Nephron (organoid): ENCODE measurements at regions not wholly inside any gene's neighbourhood (a gene's known extent, or its start where the extent isn't known, plus 50 kb on each side); places are given as distances from the start of the nearest gene placed in this dataset.

Source experiments
- H3K27ac Mint-ChIP-seq, 3 experiments: 2 replicates each; pipeline ENCODE4 v1.8.0; 2020; ENCODE audit warnings: mixed read lengths in 3 of 3, mild to moderate bottlenecking in 2 of 3, moderate library complexity in 1 of 3
- H3K27me3 Mint-ChIP-seq: 2 replicates; pipeline ENCODE4 v1.8.0; 2021; ENCODE audit warnings: low read depth, mild to moderate bottlenecking, moderate library complexity, mixed read lengths
- H3K36me3 Mint-ChIP-seq: 2 replicates; pipeline ENCODE4 v1.8.0; 2020; ENCODE audit warnings: low read depth, mixed read lengths
- H3K4me1 Mint-ChIP-seq: 2 replicates; pipeline ENCODE4 v1.8.0; 2020; ENCODE audit warnings: mixed read lengths
- H3K4me3 Mint-ChIP-seq, 3 experiments: 2 replicates each; pipeline ENCODE4 v1.8.0; 2020; ENCODE audit warnings: mild to moderate bottlenecking in 3 of 3, mixed read lengths in 3 of 3, moderate library complexity in 2 of 3
- H3K9me3 Mint-ChIP-seq: 2 replicates; pipeline ENCODE4 v1.8.0; 2020; ENCODE audit warnings: mixed read lengths
- TF ChIP-seq, protein P1 (sequence below), 3 experiments: fragments of 200-600 bp; sonication (generic); IDR thresholded peaks; one replicate each; pipeline ENCODE4 v1.5.0; 2021; ENCODE audit warnings: antibody characterized with exemption in 3 of 3; ENCODE audit not compliant: unreplicated experiment in 3 of 3

DNA sequence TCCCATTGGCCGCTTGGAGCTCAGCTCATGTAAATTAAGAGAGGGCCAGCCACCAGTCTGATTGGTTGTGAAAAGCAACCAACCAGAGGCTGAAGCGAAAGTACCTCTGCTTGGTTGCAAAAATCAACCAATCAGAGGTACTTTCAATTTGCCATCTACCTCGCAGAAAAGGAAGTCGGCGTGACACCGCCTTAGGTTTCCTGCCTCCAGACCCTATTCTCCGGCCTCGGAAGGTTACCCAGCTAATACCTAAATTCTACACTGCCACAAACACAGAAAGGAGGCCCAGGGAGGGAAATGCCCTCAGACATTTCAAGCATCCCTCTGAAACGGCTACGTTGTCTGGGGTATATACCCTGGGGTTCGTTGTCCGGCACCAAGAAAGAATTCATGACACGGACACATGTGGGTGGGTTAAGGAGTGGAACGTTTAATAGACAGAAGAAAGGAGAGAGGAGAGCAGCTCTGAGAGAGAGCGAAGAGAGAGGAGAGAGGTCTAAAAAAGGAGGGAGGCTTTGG lies 481.3 kb downstream of the TMEM114 start:
- TF ChIP-seq, protein P1, sequence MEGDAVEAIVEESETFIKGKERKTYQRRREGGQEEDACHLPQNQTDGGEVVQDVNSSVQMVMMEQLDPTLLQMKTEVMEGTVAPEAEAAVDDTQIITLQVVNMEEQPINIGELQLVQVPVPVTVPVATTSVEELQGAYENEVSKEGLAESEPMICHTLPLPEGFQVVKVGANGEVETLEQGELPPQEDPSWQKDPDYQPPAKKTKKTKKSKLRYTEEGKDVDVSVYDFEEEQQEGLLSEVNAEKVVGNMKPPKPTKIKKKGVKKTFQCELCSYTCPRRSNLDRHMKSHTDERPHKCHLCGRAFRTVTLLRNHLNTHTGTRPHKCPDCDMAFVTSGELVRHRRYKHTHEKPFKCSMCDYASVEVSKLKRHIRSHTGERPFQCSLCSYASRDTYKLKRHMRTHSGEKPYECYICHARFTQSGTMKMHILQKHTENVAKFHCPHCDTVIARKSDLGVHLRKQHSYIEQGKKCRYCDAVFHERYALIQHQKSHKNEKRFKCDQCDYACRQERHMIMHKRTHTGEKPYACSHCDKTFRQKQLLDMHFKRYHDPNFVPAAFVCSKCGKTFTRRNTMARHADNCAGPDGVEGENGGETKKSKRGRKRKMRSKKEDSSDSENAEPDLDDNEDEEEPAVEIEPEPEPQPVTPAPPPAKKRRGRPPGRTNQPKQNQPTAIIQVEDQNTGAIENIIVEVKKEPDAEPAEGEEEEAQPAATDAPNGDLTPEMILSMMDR (IDR thresholded peaks at IDR 0.05; ENCODE audit: unreplicated experiment in 3 of 3): no peak
- H3K9me3 Mint-ChIP-seq: peaks cover 14% of the 10 kb centered on the region
- H3K36me3 Mint-ChIP-seq: no peaks in the 10 kb centered on the region

GRCh38 chr16:8107296-8107695 lies 483.0 kb downstream of the TMEM114 start:
- H3K9me3 Mint-ChIP-seq: peaks cover 2% of the 10 kb centered on the region
- TF ChIP-seq, protein P1 (IDR thresholded peaks at IDR 0.05; ENCODE audit: unreplicated experiment in 3 of 3): no peak
- no peaks in the 10 kb centered on the region for H3K4me1 Mint-ChIP-seq
- H3K27me3 Mint-ChIP-seq: no peaks in the 10 kb centered on the region
- H3K36me3 Mint-ChIP-seq: no peaks in the 10 kb centered on the region
- H3K4me3 Mint-ChIP-seq: no peak overlapping the region
- no peak overlapping the region for H3K27ac Mint-ChIP-seq

More for the DNA sequence above, 481.3 kb downstream of the TMEM114 start:
- Mint-ChIP-seq H3K27ac (no peak overlapping the region), H3K4me3 (no peak overlapping the region), H3K4me1 (no peaks in the 10 kb centered on the region), H3K27me3 (no peaks in the 10 kb centered on the region)

- Mint-ChIP-seq H3K36me3 (no peaks in the 10 kb centered on the region), H3K27me3 (no peaks in the 10 kb centered on the region), H3K4me1 (no peaks in the 10 kb centered on the region), H3K9me3 (peaks cover 2% of the 10 kb centered on the region), H3K27ac (no peak overlapping the region), H3K4me3 (no peak overlapping the region)
- TF ChIP-seq, protein P1 (IDR thresholded peaks at IDR 0.05; ENCODE audit: unreplicated experiment in 3 of 3): no peak
Measured at GRCh38 chr16:8103649-8104289, 486.5 kb downstream of the TMEM114 start.

DNA sequence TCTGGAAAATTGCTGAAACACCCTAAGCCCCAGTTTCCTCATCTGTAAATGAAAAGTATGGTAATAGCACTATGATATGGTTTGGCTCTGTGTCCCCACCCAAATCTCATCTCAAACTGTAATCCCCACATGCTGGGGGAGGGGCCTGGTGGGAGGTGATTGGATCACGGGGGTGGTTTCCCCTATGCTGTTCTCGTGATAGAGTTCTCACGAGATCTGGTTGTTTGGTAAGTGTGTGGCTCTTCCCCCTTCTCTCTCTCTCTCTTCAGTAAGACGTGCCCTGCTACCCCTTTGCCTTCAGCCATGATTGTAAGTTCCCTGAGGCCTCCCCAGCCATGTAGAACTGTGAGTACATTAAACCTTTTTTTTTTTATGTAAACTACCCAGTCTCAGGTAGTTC lies 490.7 kb downstream of the TMEM114 start:
- no peak overlapping the region for H3K27ac Mint-ChIP-seq
- H3K36me3 Mint-ChIP-seq: no peaks in the 10 kb centered on the region
- H3K27me3 Mint-ChIP-seq: peaks cover 5% of the 10 kb centered on the region
- TF ChIP-seq, protein P1 (IDR thresholded peaks at IDR 0.05; ENCODE audit: unreplicated experiment in 3 of 3): no peak
- H3K9me3 Mint-ChIP-seq: peaks cover 2% of the 10 kb centered on the region
- no peak overlapping the region for H3K4me3 Mint-ChIP-seq
- no peaks in the 10 kb centered on the region for H3K4me1 Mint-ChIP-seq

GRCh38 chr16:8098947-8099512 lies 491.3 kb downstream of the TMEM114 start:
- H3K9me3 Mint-ChIP-seq: peaks cover 3% of the 10 kb centered on the region
- no peaks in the 10 kb centered on the region for H3K4me1 Mint-ChIP-seq
- H3K27me3 Mint-ChIP-seq: peaks cover 5% of the 10 kb centered on the region
- TF ChIP-seq, protein P1 (IDR thresholded peaks at IDR 0.05; ENCODE audit: unreplicated experiment in 3 of 3): no peak
- no peak overlapping the region for H3K27ac Mint-ChIP-seq
- H3K4me3 Mint-ChIP-seq: no peak overlapping the region
- no peaks in the 10 kb centered on the region for H3K36me3 Mint-ChIP-seq

DNA sequence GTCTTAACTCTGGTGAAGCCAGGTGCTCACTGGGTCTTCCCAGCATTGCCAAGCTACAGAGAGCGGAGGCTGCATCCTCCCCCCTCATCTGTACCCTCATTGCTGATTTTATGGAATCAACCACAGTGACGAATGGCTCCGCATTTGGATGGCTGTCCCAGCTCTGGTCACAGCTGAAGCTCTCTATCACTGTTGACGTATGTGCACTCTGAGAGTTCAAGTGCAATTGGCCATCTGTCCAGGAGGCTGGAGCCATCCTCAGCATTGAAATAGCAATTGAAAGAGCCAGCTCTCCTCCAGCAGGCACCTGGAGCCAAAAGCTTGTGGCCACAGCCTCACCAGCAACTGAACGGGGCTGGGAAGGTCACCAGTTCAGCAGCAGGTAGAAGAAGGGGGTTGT lies 494.1 kb downstream of the TMEM114 start:
- Mint-ChIP-seq H3K4me1 (no peaks in the 10 kb centered on the region), H3K36me3 (no peaks in the 10 kb centered on the region), H3K4me3 (no peak overlapping the region)

More for the DNA sequence above, 494.1 kb downstream of the TMEM114 start:
- Mint-ChIP-seq H3K27me3 (peaks cover 5% of the 10 kb centered on the region), H3K9me3 (peaks cover 3% of the 10 kb centered on the region), H3K27ac (no peak overlapping the region)
- TF ChIP-seq, protein P1 (IDR thresholded peaks at IDR 0.05; ENCODE audit: unreplicated experiment in 3 of 3): no peak
